DMS 273 treated with DMSO at 0.1 percent for 48 hours (cell line): ENCODE measurements at regions not wholly inside any gene's neighbourhood (a gene's known extent, or its start where the extent isn't known, plus 50 kb on each side); places are given as distances from the start of the nearest gene placed in this dataset.
"Not testable (repeated sequence)": the region's sequence is repeated elsewhere in the genome, so short reads cannot be mapped to it uniquely, and the experiment has no call there.

Experiments
- DNase-seq: peaks from one replicate; lab custom pipeline; 2025; lab: John Stamatoyannopoulos, UW

GRCh38 chr2:102871707-102872106, 109.9 kb downstream of the TMEM182 start:
- no peak for DNase-seq

- no peak for DNase-seq
Measured at GRCh38 chr2:102872388-102872787, 110.6 kb downstream of the TMEM182 start.

- DNase-seq, result not testable (repeated sequence)
Measured at GRCh38 chr2:102879513-102879912, 117.7 kb downstream of the TMEM182 start.

GRCh38 chr2:102880731-102881130, 118.9 kb downstream of the TMEM182 start:
- no peak for DNase-seq

- DNase-seq, result no peak
Measured at GRCh38 chr2:102886216-102886893, 124.5 kb downstream of the TMEM182 start.

GRCh38 chr2:102888514-102888913, 126.7 kb downstream of the TMEM182 start:
- DNase-seq, result no peak

GRCh38 chr2:102891296-102891695, 129.5 kb downstream of the TMEM182 start:
- no peak for DNase-seq

- no peak for DNase-seq
Measured at GRCh38 chr2:102892698-102893310, 131.0 kb downstream of the TMEM182 start.

- no peak for DNase-seq
Measured at GRCh38 chr2:102893870-102894269, 132.0 kb downstream of the TMEM182 start.

GRCh38 chr2:102895376-102895775, 133.5 kb downstream of the TMEM182 start:
- DNase-seq, result no peak

GRCh38 chr2:102909240-102909639, 147.4 kb downstream of the TMEM182 start:
- DNase-seq, result not testable (repeated sequence)

- no peak for DNase-seq
Measured at GRCh38 chr2:102910724-102911123, 148.9 kb downstream of the TMEM182 start.

GRCh38 chr2:102915128-102915527, 153.3 kb downstream of the TMEM182 start:
- no peak for DNase-seq

- no peak for DNase-seq
Measured at GRCh38 chr2:102922321-102922720, 160.5 kb downstream of the TMEM182 start.

GRCh38 chr2:102925003-102925402, 163.2 kb downstream of the TMEM182 start:
- no peak for DNase-seq

- DNase-seq, result no peak
Measured at GRCh38 chr2:102927854-102928267, 166.0 kb downstream of the TMEM182 start.

- no peak for DNase-seq
Measured at GRCh38 chr2:102929721-102930120, 167.9 kb downstream of the TMEM182 start.

GRCh38 chr2:102932501-102932900, 170.7 kb downstream of the TMEM182 start:
- DNase-seq, result no peak

- no peak for DNase-seq
Measured at GRCh38 chr2:102939207-102939606, 177.4 kb downstream of the TMEM182 start.

GRCh38 chr2:102940684-102941083, 178.9 kb downstream of the TMEM182 start:
- DNase-seq, result peak; percentile 42

GRCh38 chr2:102942107-102942506, 180.3 kb downstream of the TMEM182 start:
- DNase-seq, result no peak

GRCh38 chr2:102943251-102943650, 181.4 kb downstream of the TMEM182 start:
- no peak for DNase-seq

- DNase-seq, result no peak
Measured at GRCh38 chr2:102950371-102950946, 188.6 kb downstream of the TMEM182 start.
